SK-N-SH (cell line): ENCODE measurements at regions not wholly inside any gene's neighbourhood (a gene's known extent, or its start where the extent isn't known, plus 50 kb on each side); places are given as distances from the start of the nearest gene placed in this dataset.

Experiments used
- CTCF ChIA-PET: fragments of 300-600, 350-600 bp; formaldehyde crosslinking; extraction: SDS; loops from one replicate; lab custom pipeline; 2021; lab: Yijun Ruan, JAX
- POLR2A ChIA-PET: fragments of 350-600 bp; sonication (Branson Sonifier 250); formaldehyde crosslinking; extraction: SDS; loops from one replicate; lab custom pipeline; 2020; ENCODE audit warnings: antibody characterized with exemption, inconsistent platforms; lab: Yijun Ruan, JAX
- DNase-seq: peaks from one replicate; pipeline ENCODE4 v3.0.0; 2012
- H2AFZ ChIP-seq: fragments of 200-600 bp; sonication (generic); 2 replicates; pipeline ENCODE4 v1.8.1; 2016; ENCODE audit warnings: antibody characterized with exemption, mild to moderate bottlenecking, low read depth
- H3F3A ChIP-seq: fragments of 200-600 bp; sonication (generic); replicated peaks from 2 replicates; pipeline ENCODE3; 2016; ENCODE audit warnings: antibody characterized with exemption, mild to moderate bottlenecking; ENCODE audit not compliant: insufficient read depth
- H3K27ac ChIP-seq, 2 experiments: fragments of 200-500 bp in 1 of 2; fragments of 200-600 bp in 1 of 2; sonication (Bioruptor generic) in 1 of 2; sonication (generic), shearing (Covaris generic) in 1 of 2; 2 replicates each; pipeline versions ENCODE4 v1.5.1 to v1.6.1; 2014 to 2016; ENCODE audit warnings: low read depth in 2 of 2, inconsistent platforms in 1 of 2, low read length in 1 of 2, mild to moderate bottlenecking in 1 of 2, mixed read lengths in 1 of 2
- H3K27me3 ChIP-seq: fragments of 200-600 bp; sonication (generic), shearing (Covaris generic); 2 replicates; pipeline ENCODE4 v1.6.1; 2016; ENCODE audit warnings: mixed run types; ENCODE audit not compliant: insufficient read depth
- H3K36me3 ChIP-seq, 2 experiments: fragments of 200-500 bp in 1 of 2; fragments of 200-600 bp in 1 of 2; sonication (Bioruptor generic) in 1 of 2; sonication (generic) in 1 of 2; replicated peaks in 1 of 2; 2 replicates each; pipeline versions ENCODE3 to v1.5.1; 2014 to 2016; ENCODE audit warnings: low read length in 1 of 2, mild to moderate bottlenecking in 1 of 2; ENCODE audit not compliant: insufficient read depth in 2 of 2, control insufficient read depth in 1 of 2
- H3K4me1 ChIP-seq, 2 experiments: fragments of 200-500 bp in 1 of 2; fragments of 200-600 bp in 1 of 2; sonication (Bioruptor generic) in 1 of 2; sonication (generic), shearing (Covaris generic) in 1 of 2; 2 replicates each; pipeline versions ENCODE4 v1.5.1 to v1.6.1; 2014 to 2016; ENCODE audit warnings: low read depth in 1 of 2, low read length in 1 of 2, mixed run types in 1 of 2; ENCODE audit not compliant: insufficient read depth in 2 of 2, control insufficient read depth in 1 of 2
- H3K4me2 ChIP-seq: fragments of 200-600 bp; sonication (generic), shearing (Covaris generic); 2 replicates; pipeline ENCODE4 v1.6.1; 2017; ENCODE audit warnings: mixed run types
- H3K4me3 ChIP-seq, 2 experiments: fragments of 200-500 bp in 1 of 2; fragments of 200-600 bp in 1 of 2; sonication (Bioruptor generic) in 1 of 2; sonication (generic), shearing (Covaris generic) in 1 of 2; 2 replicates each; pipeline versions ENCODE4 v1.5.1 to v1.8.1; 2014 to 2016; ENCODE audit warnings: low read depth in 2 of 2, inconsistent platforms in 1 of 2, low read length in 1 of 2, mild to moderate bottlenecking in 1 of 2, mixed read lengths in 1 of 2, moderate library complexity in 1 of 2
- H3K79me2 ChIP-seq: fragments of 200-600 bp; sonication (generic); 2 replicates; pipeline ENCODE4 v1.8.1; 2017; ENCODE audit warnings: mild to moderate bottlenecking; ENCODE audit not compliant: insufficient read depth
- H3K9ac ChIP-seq: fragments of 200-600 bp; sonication (generic); 2 replicates; pipeline ENCODE4 v1.6.1; 2017; ENCODE audit warnings: mixed run types
- H3K9me2 ChIP-seq: fragments of 200-600 bp; sonication (generic); 2 replicates; pipeline ENCODE4 v1.6.1; 2017; ENCODE audit warnings: mixed run types
- H3K9me3 ChIP-seq: fragments of 200-600 bp; sonication (generic); 2 replicates; pipeline ENCODE4 v1.6.1; 2017; ENCODE audit warnings: mixed run types, mild to moderate bottlenecking, moderate library complexity
- H4K20me1 ChIP-seq: fragments of 200-600 bp; sonication (generic); 2 replicates; pipeline ENCODE4 v1.6.1; 2017; ENCODE audit warnings: mild to moderate bottlenecking, mixed run types; ENCODE audit not compliant: insufficient read depth
- EP300 ChIP-seq, 2 experiments: IDR thresholded peaks; 2 replicates each; pipeline versions ENCODE4 v1.4.0 to v1.6.1; 2012; ENCODE audit warnings: borderline replicate concordance in 1 of 2, low read depth in 1 of 2, low read length in 1 of 2
- FOSL2 ChIP-seq: IDR thresholded peaks from 2 replicates; pipeline ENCODE4 v1.4.0; 2012; ENCODE audit warnings: low read depth, mild to moderate bottlenecking, moderate library complexity, borderline replicate concordance
- FOXJ3 ChIP-seq: sonication (generic); formaldehyde crosslinking; IDR thresholded peaks from 2 replicates; pipeline ENCODE4 v1.5.1; 2020; ENCODE audit warnings: mild to moderate bottlenecking, missing genetic modification reagents
- GABPA ChIP-seq: IDR thresholded peaks from 2 replicates; pipeline ENCODE4 v1.4.0; 2012; ENCODE audit warnings: low read depth, mild to moderate bottlenecking
- GATA2 ChIP-seq: sonication (generic); formaldehyde crosslinking; IDR thresholded peaks from 2 replicates; pipeline ENCODE4 v1.5.0; 2020; ENCODE audit warnings: mild to moderate bottlenecking, missing genetic modification reagents
- IRF3 ChIP-seq: fragments of 150-350 bp; IDR thresholded peaks from 2 replicates; pipeline ENCODE4 v1.6.1; 2016; ENCODE audit warnings: mild to moderate bottlenecking, low read depth, low read length
- JUND ChIP-seq: IDR thresholded peaks from 2 replicates; pipeline ENCODE4 v1.4.0; 2012
- MEF2A ChIP-seq: IDR thresholded peaks from 2 replicates; pipeline ENCODE4 v1.4.0; 2012; ENCODE audit warnings: low read depth, borderline replicate concordance
- NFIC ChIP-seq: IDR thresholded peaks from 2 replicates; pipeline ENCODE4 v1.4.0; 2012; ENCODE audit warnings: borderline replicate concordance
- RAD21 ChIP-seq: IDR thresholded peaks from 2 replicates; pipeline ENCODE4 v1.6.1; 2012; ENCODE audit warnings: mild to moderate bottlenecking, low read length
- RCOR1 ChIP-seq: fragments of 150-350 bp; IDR thresholded peaks from 2 replicates; pipeline ENCODE4 v1.6.1; 2017; ENCODE audit warnings: antibody characterized with exemption, low read length
- RFX5 ChIP-seq: IDR thresholded peaks from 2 replicates; pipeline ENCODE4 v1.6.1; 2012; ENCODE audit warnings: mild to moderate bottlenecking, improper control_type of control experiment, low read length
- SMC3 ChIP-seq: IDR thresholded peaks from 2 replicates; pipeline ENCODE4 v1.6.1; 2012; ENCODE audit warnings: low read depth, low read length, improper control_type of control experiment
- TAF1 ChIP-seq: IDR thresholded peaks from 2 replicates; pipeline ENCODE4 v1.6.1; 2012; ENCODE audit warnings: low read depth, mild to moderate bottlenecking, low read length, moderate library complexity, borderline replicate concordance
- USF2 ChIP-seq: fragments of 150-350 bp; IDR thresholded peaks from 2 replicates; pipeline ENCODE4 v1.6.1; 2017; ENCODE audit warnings: antibody characterized with exemption, low read length, low read depth, borderline replicate concordance
- YY1 ChIP-seq: IDR thresholded peaks from 2 replicates; pipeline ENCODE4 v1.4.0; 2012; ENCODE audit warnings: low read depth, mild to moderate bottlenecking
- ZBTB33 ChIP-seq: IDR thresholded peaks from 2 replicates; pipeline ENCODE4 v1.4.0; 2012; ENCODE audit warnings: low read depth, borderline replicate concordance
- WGBS: methylation state at CpG from one replicate; pipeline ENCODE4 v1.1.6; 2017; ENCODE audit warnings: low lambda C conversion rate; 5-methylcytosine and 5-hydroxymethylcytosine counted together
- TF ChIP-seq, protein P1 (sequence below): IDR thresholded peaks from 2 replicates; pipeline ENCODE4; 2012
- TF ChIP-seq, protein P2 (sequence below): IDR thresholded peaks from 2 replicates; pipeline ENCODE4 v1.6.1; 2012; ENCODE audit warnings: mild to moderate bottlenecking, low read depth, low read length, moderate library complexity

DNA sequence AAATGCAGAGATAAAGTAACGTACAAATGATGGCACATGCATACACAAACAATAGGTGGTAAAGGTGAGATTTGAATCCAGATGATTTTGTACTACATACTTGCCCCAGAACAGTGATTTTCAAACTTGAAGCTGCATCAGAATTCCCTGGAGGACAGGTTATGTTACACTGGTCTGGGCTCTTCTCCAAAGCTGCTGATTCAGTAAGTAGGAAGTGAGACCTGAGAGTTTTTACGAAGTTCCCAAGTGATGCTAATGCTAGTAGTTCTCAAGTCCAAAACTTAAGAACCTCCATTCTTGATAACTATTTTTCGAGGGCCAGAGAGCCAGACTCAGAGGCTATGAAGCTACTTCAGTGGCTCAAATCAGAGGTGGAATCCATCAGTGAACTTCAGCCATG is 159.0 kb upstream of the POM121L12 start:
- no peak overlapping the region for H2AFZ ChIP-seq
- H3K4me1 ChIP-seq, result no peaks in the 10 kb centered on the region
- no peak overlapping the region for H3K27ac ChIP-seq
- no peak overlapping the region for H3K9ac ChIP-seq
- CTCF ChIA-PET, result no interaction called here
- no peaks in the 10 kb centered on the region for H3K36me3 ChIP-seq
- H3K79me2 ChIP-seq, result no peaks in the 10 kb centered on the region
- no peaks in the 10 kb centered on the region for H3F3A ChIP-seq
- POLR2A ChIA-PET, result no interaction called here
- no peaks in the 10 kb centered on the region for H3K27me3 ChIP-seq
- DNase-seq, result no peak
- H3K9me2 ChIP-seq, result no peaks in the 10 kb centered on the region
- H3K4me2 ChIP-seq, result no peak overlapping the region
- TF ChIP-seq EP300 (IDR thresholded peaks at IDR 0.05; ENCODE audit: borderline replicate concordance in 1 of 2, low read depth in 1 of 2, low read length in 1 of 2), result no peak
- no peak for TF ChIP-seq JUND
- TF ChIP-seq FOSL2, result no peak
- no peak for TF ChIP-seq RCOR1
- no peak for TF ChIP-seq RAD21
- no peak for TF ChIP-seq TAF1
- TF ChIP-seq YY1, result no peak
- TF ChIP-seq GABPA, result no peak
- TF ChIP-seq, protein P1, sequence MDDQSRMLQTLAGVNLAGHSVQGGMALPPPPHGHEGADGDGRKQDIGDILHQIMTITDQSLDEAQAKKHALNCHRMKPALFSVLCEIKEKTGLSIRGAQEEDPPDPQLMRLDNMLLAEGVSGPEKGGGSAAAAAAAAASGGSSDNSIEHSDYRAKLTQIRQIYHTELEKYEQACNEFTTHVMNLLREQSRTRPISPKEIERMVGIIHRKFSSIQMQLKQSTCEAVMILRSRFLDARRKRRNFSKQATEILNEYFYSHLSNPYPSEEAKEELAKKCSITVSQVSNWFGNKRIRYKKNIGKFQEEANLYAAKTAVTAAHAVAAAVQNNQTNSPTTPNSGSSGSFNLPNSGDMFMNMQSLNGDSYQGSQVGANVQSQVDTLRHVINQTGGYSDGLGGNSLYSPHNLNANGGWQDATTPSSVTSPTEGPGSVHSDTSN, result no peak
- no peak for TF ChIP-seq FOXJ3 (CRISPR knock-in tag)
- no peak for TF ChIP-seq NFIC
- no peak for TF ChIP-seq RFX5
- no peak for TF ChIP-seq SMC3
- TF ChIP-seq MEF2A, result no peak
- no peak for TF ChIP-seq IRF3
- H3K4me3 ChIP-seq, result no peak overlapping the region
- H4K20me1 ChIP-seq, result no peaks in the 10 kb centered on the region
- H3K9me3 ChIP-seq, result no peaks in the 10 kb centered on the region
- 14% methylated on average over 3 of the region's 3 CpGs for WGBS

- H3K9ac ChIP-seq, result no peak overlapping the region
- peaks cover 3% of the 10 kb centered on the region; the same call in 1 of the 2 replicates for H3K9me3 ChIP-seq
- WGBS, result 14% methylated on average over 2 of the region's 2 CpGs
- no peak overlapping the region for H3K27ac ChIP-seq
- H3K27me3 ChIP-seq, result no peaks in the 10 kb centered on the region
- ChIA-PET CTCF (interaction anchor here (1.0 to 1.2 kb wide), 2 partner anchors 14 to 57 kb away, joined by 3 read pairs; no protein-coding TSS in a partner anchor), POLR2A (no interaction called here)
- H3K4me3 ChIP-seq, result no peak overlapping the region
- H3K9me2 ChIP-seq, result no peaks in the 10 kb centered on the region
- H3F3A ChIP-seq, result no peaks in the 10 kb centered on the region
- no peaks in the 10 kb centered on the region for H3K4me1 ChIP-seq
- DNase-seq, result no peak
- H3K79me2 ChIP-seq, result no peaks in the 10 kb centered on the region
- H2AFZ ChIP-seq, result no peak overlapping the region
- no peaks in the 10 kb centered on the region for H4K20me1 ChIP-seq
- no peaks in the 10 kb centered on the region for H3K36me3 ChIP-seq
- no peak overlapping the region for H3K4me2 ChIP-seq
- no peak for TF ChIP-seq JUND
- TF ChIP-seq FOXJ3 (CRISPR knock-in tag), result no peak
- no peak for TF ChIP-seq GATA2 (CRISPR knock-in tag)
- TF ChIP-seq, protein P2, sequence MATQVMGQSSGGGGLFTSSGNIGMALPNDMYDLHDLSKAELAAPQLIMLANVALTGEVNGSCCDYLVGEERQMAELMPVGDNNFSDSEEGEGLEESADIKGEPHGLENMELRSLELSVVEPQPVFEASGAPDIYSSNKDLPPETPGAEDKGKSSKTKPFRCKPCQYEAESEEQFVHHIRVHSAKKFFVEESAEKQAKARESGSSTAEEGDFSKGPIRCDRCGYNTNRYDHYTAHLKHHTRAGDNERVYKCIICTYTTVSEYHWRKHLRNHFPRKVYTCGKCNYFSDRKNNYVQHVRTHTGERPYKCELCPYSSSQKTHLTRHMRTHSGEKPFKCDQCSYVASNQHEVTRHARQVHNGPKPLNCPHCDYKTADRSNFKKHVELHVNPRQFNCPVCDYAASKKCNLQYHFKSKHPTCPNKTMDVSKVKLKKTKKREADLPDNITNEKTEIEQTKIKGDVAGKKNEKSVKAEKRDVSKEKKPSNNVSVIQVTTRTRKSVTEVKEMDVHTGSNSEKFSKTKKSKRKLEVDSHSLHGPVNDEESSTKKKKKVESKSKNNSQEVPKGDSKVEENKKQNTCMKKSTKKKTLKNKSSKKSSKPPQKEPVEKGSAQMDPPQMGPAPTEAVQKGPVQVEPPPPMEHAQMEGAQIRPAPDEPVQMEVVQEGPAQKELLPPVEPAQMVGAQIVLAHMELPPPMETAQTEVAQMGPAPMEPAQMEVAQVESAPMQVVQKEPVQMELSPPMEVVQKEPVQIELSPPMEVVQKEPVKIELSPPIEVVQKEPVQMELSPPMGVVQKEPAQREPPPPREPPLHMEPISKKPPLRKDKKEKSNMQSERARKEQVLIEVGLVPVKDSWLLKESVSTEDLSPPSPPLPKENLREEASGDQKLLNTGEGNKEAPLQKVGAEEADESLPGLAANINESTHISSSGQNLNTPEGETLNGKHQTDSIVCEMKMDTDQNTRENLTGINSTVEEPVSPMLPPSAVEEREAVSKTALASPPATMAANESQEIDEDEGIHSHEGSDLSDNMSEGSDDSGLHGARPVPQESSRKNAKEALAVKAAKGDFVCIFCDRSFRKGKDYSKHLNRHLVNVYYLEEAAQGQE, result no peak
- no peak for TF ChIP-seq USF2
- TF ChIP-seq ZBTB33, result no peak
Observed at GRCh38 chr7:52863652-52864051, 171.8 kb upstream of the POM121L12 start.
